Loucy (cell line): ENCODE measurements at regions not wholly inside any gene's neighbourhood (a gene's known extent, or its start where the extent isn't known, plus 50 kb on each side); places are given as distances from the start of the nearest gene placed in this dataset.

Experiments used
- CTCF ChIP-seq: fragments of 200-600 bp; sonication (generic); conservative IDR thresholded peaks from 2 replicates; pipeline ENCODE4 v1.5.1; 2014; ENCODE audit warnings: mild to moderate bottlenecking, antibody characterized with exemption, low read length
- EZH2phosphoT487 ChIP-seq: fragments of 200-600 bp; IDR thresholded peaks from 2 replicates; pipeline ENCODE4 v1.6.1; 2018; ENCODE audit warnings: antibody characterized with exemption, mild to moderate bottlenecking, moderate library complexity, borderline replicate concordance

DNA sequence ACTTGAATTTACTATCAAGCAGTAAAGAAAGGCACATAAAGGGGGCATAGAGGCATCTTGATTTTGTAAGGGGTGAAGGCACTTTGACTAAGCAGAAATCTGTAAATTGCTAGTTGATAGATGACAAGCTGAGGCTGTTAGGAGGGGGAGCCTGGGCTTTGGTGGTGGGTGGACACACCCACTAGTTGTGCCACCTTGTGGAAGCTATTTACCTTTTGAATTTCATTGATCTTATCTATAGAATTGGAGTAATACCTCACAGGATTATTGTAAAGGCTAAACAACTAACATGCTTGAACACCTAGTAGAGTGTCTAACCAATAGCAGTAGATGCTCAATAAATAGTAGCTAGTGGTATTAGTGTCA, 142.8 kb upstream of the KCNIP4 start:
- TF ChIP-seq CTCF (no peak), EZH2phosphoT487 (no peak)
